GM21360 (cell line): ENCODE measurements at regions not wholly inside any gene's neighbourhood (a gene's known extent, or its start where the extent isn't known, plus 50 kb on each side); places are given as distances from the start of the nearest gene placed in this dataset.

Experiments used
- ATAC-seq: cut with Tn5 transposase; IDR thresholded peaks from one replicate; pipeline ENCODE4 v1.9.1; 2021; ENCODE audit warnings: mild to moderate bottlenecking, moderate library complexity; ENCODE audit not compliant: unreplicated experiment

DNA sequence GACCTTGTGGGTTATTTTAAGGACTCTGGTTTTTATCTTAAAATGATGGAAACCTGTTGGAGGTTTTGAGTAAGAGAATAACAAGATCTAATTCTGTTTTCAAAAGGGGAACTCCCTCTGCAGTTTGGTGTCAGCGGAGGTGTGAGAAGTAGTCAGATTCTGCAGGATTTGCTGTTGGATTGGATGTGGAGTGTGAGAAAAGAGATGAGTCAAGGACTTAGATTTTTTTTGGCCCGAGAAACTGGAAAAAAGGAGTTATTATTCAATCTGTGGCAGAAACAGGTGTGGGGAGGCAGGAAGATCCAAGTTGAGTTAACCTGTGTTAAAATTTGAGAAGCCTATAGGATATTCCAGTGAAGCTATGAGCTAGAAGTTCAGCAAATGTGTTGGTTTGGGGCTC is 337.2 kb upstream of the FANCL start:
- no peak for ATAC-seq

DNA sequence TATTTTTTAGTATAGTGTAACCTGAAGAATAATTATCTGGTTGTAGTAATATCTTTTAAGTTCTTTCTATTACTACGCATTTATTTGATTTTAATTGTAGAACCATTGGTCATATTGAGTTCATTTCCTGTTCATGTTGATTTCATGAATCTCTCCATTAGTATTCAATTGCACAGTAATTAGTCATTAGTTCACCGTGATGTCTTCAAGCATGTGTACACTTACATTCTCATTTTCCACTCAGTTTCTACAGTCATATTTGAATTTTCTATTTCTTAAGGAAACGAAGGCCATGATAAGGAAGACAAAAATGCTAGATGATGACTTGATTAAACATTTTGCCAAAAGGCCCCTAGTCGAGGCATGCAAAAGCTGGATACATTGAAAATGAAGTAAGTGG is 333.7 kb upstream of the FANCL start:
- no peak for ATAC-seq

DNA sequence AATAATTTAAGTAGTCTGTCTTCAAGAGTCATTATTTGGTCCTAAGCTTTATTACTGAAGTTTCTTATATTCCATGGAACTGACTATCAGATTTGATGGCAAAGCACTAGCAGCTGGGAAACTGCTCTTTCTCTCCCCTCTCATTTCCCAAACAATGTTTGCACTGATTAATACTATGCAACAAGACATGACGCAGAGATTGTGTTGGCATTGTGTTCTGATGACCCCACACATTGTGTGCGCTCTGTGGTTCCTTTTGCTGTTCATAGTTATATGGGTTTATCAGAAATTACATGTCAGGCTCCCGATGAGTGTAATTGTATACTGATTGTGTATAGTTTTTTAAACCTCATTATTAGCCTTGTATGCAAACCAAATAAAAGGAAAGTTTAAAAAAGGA is 331.6 kb upstream of the FANCL start:
- no peak for ATAC-seq

DNA sequence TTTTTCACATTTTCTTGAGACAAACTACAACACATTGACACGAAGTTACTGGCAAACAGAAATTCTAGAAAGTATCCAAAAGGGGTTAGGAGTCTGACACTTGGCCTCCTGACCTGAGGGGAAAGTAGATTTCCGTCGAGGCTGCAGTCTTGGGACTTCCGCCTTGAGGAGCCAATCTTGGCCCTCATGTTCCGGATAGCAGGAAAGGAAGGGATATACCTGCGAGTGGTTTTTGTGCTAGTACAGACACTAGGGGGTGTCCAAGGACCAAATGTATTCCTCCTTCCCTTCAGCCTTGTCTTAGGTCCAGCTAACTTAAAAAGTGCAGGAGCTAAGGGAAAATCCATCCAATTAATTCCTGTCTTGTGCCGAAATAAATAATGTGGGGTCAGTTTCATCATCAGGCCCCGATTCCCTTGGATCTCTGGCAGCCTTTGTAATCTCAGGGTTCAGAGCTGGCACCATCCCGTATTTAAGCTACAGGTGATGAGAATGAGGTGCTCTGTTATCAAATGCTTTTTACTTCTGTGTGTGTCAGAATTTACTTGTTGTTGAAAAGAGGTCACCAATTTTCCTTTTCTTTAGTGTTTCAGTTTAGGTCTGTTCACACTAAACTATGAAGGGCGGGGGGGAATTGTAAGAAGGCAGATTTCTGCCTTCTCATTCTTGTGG is 330.2 kb upstream of the FANCL start:
- peak; percentile 87 for ATAC-seq

DNA sequence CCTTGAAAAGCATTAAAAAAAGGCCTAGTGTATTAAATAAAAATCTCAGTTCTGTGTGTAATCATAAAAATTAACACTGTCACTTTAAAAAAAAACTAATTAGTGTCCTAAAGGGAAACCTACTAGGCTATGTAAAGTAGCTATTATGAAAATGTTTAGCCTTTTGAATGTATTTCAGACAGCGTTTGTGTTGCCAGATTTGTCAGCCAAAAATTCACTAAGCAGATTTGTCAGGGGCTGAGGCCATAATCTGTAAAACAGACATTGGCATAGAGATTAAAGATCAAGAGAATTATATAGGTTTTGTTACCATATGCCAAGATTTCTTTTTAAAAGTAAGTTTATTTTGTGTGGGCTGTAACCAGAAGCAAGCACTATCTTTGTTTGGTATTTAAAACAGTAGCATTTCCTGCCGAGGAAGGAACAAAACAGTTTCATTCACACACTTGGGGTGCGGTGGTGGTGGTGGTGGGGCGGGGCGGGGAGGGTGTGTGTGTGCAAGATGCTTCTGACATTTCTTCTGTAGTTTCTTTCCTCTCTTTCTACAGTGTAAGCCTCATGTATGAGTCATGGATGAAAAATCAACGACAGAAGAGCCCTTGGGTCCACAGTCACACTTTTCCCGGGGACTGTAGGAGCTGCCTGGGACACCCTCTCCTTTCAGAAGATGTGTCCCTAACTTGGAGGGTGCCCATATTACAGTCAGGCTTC is 328.5 kb upstream of the FANCL start:
- ATAC-seq = no peak

DNA sequence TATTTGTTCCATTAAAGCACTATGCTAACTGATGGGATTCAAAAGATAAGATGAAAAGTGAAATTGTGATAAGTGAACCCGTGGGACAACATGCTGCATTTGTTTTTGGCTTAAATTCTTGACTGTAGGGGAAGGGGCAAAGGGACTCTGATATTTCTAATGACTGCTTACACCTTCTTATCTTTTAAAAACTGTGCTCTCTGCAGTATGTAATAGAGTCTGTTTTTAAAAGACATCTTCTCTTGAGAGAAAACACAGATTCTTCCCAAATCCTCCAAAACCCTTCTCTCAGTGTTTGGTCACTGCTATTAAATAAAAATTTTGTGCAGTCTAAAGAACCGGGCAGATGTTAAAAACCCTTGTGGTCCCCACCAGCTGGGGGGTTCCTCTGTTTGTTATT is 327.8 kb upstream of the FANCL start:
- ATAC-seq = no peak

DNA sequence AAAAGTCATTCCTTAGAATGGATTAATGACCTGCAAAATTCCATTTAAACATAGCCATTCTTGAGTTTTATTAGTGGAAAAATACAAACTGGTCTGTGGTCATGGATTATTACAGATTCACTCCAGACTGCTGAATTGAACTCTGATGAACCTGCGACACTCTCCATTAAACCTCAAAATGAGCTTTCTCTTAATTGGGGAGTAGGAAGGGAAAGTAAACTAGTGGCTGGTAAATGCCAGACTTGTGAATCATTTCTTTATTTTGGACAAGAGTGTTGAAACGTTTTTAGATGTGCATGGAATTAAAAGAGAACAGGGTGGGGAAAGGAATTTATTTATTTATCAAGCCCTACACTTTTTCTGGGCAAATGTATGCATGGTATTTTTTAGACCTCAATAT is 321.2 kb upstream of the FANCL start:
- ATAC-seq = no peak

DNA sequence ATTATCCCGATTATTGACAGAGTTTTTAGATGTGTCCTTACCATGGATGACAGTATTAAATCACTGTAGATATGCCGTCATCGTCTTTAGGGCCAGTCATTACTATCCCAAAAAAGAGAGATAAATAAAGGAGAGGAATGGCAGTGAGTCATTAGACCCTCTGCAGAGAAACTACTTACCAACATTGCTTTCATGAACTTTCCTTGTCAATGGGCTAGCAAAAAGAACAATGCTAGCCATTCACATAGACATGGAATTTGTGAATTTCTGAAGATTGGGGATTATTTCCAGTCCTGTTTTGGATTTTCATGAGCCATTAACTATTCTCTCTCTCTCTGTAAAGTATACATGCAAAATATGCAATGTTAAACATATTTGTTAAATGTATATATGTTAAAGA is 319.4 kb upstream of the FANCL start:
- no peak for ATAC-seq

DNA sequence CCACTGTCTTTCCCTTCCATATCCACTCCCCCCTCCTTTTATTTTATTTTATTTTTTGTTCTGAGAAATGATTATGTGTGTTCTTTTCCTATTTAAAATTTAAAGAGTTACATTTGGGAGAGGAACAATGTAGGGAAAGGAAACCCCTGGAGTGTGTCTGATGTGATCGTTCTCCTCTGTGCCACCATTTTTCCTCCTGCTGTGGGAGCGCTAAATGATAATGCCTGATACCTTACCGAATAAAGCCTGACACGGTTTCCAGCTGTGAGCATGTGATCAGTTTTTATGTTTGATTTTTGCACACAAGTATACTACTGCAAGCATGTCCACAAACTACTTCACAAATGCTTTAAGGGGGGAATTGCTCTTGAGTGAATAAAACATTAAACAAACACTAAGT is 317.8 kb upstream of the FANCL start:
- ATAC-seq = no peak

DNA sequence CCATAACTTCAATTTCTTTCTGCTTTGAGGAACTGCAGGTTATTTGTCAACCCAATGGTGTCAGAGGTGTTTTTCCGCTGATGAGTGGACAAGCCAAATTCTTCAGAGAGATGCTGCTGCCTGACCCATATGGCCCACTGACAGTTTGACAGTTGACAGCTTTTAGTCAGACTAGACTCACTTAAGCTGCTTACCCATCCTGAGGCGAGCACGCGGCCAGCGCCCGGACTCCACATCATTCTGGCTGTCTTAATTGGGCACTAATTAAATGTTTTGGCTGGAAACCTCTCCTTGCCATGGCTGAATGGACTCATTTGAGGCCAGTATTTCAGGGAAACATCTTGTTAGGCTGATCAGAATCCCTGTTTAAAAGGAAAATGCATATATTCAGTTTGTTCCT is 316.1 kb upstream of the FANCL start:
- ATAC-seq = no peak

DNA sequence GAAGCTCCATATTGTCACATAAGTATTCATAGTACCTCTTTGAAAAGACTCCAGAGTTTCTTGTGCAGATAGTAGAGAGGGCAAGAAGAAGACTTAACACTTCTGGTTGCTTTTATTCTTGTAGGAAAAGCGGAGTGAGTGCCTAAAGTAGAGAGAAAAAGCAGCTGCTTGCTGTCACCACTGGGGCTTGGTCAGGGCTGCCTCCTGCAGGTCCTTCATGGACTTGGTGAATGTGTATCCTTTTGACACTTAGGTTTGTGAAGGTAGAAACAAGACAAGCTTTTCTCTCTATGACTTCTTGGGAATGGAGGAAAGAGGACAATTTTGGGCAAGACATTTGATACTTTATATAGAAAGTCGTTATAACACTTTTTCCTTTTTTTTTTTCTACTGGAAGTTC is 312.8 kb upstream of the FANCL start:
- no peak for ATAC-seq

DNA sequence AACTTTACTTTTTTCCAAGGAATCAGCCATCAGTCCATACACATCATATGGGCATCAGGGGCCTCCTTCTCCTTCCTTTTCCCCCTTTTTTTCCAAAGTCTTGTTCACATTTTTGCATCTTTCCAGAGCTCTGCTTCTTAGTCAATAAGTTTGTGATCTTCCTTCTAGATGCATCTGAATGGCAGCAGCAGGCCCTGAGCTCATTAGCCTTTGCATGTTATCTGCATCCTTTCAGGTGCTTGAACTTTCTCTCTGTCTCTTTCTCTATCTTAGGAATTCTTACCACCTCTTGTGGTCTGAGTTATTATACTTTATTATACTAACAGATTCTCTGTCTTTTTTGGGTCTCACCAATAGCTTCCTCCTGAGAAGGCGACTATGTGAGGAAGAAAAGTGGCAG is 312.4 kb upstream of the FANCL start:
- ATAC-seq = no peak

DNA sequence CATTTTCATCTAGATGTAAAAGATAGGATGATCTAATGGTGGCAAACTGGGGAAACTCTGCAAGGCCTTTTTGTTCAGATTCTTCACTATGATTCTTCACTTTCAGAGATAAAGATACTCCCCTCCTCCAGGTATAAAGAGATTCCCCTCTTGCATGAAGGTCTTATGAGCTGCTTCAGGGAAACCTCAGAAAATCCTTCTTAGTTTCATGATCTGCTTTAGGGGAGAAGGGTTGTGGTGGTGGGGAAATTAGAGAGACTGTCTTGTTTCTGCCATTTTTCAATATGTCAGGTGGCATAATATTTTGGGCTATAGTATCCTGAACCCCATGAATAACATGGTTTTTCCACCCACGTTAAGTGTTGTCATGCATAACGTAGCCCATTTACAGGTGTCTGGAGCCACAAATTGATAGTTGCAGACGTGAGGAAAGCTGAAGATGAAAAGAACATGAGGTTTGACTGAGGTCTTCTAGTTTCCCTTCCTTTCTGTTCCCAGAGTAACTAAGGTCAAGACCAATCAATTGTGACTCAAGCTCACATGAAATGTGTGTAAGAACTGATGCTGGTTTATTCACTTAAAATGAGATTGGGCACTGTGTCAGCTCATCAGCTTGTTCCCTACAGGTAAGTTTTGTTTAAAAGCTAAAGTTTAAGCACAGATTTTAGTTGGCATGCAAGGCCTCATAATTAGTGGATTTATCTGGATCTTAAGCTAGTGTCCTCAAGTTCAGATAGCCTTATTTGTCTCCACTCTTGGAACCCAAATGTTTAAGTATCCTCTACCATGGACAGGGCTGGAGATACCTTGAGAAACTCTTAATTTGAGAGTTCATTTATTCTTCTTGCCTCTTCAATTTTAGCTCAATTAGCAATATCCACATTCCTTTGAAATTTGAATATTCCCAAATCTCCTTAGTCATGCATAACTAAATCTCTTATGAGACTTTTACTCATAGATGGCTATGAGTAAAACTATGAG is 304.5 kb upstream of the FANCL start:
- ATAC-seq = no peak

DNA sequence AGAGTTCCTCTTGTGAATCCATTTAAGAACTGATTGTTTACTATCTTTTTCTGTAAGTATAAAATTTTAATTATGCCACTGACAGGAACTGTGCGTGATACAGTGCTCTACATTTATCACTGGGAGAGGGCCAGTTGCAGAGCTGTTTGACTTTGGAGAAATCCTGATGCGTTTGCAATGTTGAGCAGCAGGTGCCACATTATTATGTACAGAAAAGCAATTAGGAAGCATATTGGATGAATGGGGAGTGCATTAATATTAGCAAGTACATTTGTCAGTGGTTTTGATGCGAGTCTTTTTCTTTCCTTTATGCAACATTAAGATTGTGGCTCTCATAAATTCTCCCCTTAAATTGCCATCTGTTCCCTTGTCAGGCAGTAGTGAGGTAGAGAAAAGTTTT is 302.3 kb upstream of the FANCL start:
- no peak for ATAC-seq

DNA sequence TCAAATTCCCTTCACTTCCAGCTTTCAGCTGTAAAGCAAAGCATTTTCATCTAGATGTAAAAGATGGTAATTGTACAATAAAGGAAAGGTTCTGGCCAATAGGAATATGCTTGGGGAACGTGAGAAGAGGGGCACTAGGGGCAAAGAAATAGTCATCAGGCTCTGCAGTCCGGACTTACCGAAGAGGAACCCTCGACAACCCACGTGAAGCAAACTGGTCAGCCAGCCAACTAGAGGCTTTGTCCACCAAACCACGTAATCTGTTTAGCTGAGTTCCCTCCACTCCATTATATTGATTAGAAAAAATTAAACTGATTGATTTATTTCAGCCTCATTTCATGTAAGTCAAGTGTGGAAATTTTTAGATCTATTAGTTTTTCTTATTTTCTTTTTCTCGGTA is 300.4 kb upstream of the FANCL start:
- ATAC-seq = no peak

DNA sequence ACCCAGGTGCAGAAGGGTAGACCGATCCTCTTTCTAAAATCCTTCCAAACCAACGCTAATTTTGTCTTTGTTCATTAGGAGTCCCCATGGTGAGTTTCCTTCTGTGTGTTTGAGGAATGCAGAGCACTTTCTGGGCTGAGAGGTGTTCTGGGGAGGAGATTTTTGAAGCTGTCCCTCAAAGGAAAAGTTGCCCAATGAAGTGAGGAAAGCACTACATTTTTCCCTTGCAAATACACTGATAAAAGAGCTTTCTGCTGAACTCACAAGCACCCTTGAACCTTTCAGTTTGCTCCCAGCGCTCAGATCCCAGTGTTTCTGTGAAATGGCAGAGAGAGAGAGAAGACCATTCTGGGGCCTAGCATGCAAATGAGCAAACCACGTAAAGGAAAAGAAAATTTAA is 299.6 kb upstream of the FANCL start:
- no peak for ATAC-seq

DNA sequence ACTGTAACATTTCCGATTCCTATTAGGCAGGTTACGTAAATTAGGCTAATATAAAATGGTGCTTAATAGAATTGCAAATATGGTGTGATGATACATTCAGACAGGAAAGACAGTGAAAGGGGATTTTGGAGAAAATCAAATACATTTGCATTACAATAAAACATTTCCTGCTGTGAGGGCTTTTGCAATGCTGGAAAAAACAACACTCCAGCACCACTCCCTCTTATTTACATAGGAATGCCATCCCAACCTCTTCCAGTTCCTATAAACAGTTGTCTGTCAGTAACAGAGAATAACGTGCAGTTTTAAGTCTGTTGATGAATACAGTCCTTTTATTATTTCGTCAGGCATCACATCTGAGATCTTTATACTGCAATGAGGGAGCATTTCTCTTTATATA is 298.8 kb upstream of the FANCL start:
- no peak for ATAC-seq

DNA sequence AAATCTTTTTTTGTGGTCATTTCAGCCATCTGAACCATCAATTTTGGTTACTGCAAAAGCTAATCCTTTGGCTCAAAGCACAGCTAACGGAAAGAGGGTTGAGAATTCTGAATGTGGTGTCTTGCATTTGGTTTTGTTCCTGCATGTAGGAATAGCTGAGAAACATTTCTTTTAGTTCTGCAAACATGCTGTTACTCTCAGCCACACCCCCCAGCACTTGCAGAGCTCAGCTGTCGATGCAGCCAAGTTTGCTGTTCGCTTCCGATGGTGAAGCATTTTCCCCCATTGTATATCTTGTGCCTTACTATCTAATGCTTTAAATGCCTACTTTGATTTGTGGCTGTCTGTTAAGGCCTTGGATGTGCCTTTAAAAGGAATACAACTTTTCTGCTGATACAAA is 294.9 kb upstream of the FANCL start:
- no peak for ATAC-seq

DNA sequence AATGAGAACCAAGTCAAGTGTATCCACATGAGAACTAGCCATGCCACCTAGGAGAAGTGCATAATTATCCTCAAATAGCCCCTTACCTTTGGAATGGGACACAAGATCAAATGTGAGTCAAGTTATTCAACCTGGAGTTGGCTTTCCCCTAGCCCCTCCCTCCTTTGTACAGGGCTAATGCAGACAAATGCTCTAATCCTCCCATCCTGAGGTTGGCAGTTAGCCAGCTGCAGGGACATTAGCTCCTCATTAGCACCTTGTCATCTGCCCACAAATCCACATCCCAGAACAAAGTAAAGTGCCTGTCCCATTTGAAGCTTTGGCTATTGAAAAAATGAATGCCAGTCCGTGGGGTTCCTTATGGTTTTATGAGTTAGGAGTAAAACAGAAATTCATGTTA is 294.1 kb upstream of the FANCL start:
- no peak for ATAC-seq

DNA sequence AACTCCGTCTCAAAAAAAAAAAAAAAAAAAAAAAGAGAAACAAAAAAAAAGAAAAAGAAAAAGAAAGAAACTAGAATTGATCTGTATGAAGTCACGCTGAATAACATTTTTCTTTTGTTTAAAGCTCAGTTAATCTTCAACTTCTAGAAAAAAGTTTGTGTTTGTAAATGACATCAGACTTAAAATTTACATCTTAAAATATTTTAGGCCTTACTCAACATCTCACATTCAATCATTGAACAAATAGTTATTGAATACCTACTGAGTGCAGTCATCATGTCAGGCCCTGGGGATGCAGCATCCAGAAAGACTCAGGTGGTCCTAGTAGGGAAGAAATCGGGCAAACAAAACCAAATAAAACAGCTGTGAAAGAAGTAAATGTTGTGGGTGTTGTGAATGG is 292.3 kb upstream of the FANCL start:
- ATAC-seq = no peak

DNA sequence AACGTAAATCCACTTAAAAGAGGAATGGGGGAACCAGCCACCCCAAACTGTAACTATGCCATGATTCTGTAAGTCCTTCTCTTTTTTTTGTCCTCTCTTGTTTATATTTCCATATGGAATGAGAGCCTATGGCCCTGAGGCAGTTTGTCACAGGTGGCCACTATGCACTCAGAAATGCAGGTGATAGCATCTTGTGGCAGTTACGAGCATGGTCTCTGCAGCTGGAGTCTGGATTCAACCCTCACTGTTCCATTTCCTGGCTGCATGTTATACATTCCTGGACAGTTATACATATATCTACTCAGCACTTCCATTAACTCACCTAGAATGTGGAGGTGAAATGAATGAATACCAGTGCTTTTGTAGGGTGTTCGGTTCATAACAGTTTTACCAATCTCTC is 291.5 kb upstream of the FANCL start:
- ATAC-seq = no peak

DNA sequence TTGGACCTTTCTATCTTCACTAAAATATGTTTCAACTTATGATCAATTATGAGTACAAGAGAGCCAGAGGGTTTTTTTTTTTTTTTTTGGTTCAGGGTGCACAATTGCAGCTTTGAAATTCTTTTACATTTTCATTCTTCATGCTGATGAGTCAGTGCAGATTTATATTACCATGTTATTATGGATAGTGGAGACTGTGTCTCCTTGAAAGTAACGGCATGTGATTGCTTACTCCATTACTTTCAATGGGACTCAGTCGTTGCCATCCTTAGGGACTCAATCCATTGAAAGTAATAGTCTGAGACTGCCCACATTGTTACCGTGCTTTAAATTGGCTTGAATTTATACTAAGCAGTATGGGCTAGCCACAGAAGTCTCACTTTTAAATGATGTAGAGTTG is 286.5 kb upstream of the FANCL start:
- no peak for ATAC-seq
